ENCODE measurements at regions not wholly inside any gene's neighbourhood (a gene's known extent, or its start where the extent isn't known, plus 50 kb on each side); places are given as distances from the start of the nearest gene placed in this dataset.

DNA sequence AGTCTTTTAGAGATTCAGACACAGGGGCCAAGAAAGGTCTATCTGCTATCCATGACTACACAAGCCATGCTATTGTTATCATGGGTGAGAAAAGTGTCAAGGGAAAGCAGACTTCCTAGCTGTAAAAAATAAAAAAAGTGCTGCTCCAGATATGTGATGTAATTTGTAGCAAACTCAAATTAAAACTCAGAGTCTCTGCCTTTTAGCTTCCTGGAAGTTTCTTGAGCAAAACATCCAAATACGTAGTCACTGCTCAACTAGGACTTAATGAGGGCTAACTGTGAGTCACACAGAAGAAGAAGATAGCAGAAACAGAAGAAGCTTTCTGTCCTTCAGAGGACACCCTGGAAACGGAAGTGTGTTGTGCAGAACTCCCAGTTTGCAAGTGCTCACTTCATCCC lies 393.4 kb upstream of the NR2F2 start:
- Histone ChIP-seq H3K56ac (replicated peaks; ENCODE audit: insufficient read length, low read depth, low read length) (no peak overlapping the region), H2BK12ac (ENCODE audit: low read depth, low read length) (no peak overlapping the region), H2BK15ac (ENCODE audit: low read length) (no peak overlapping the region), H3K4me2 (ENCODE audit: insufficient read depth in 1 of 2, low read depth in 2 of 2, low read length in 2 of 2) (no peak overlapping the region), H2BK20ac (ENCODE audit: low read length) (no peak overlapping the region), H3K23ac (ENCODE audit: insufficient read length) (no peak overlapping the region), H3K79me2 (ENCODE audit: control insufficient read depth in 1 of 2, insufficient read depth in 2 of 2, low read length in 2 of 2) (no peaks in the 10 kb centered on the region), H3K23me2 (ENCODE audit: low read depth, low read length) (no peaks in the 10 kb centered on the region), H2BK120ac (replicated peaks; ENCODE audit: low read depth, low read length) (no peak overlapping the region), H4K5ac (ENCODE audit: insufficient read length, low read depth, low read length) (no peak overlapping the region), H3K4ac (replicated peaks; ENCODE audit: insufficient read length, low read depth, low read length) (no peak overlapping the region), H4K8ac (ENCODE audit: extremely low read depth, insufficient read depth, low read length) (no peak overlapping the region), H3K9me3 (ENCODE audit: insufficient read depth in 2 of 2, low read depth in 1 of 2, low read length in 1 of 2) (no peaks in the 10 kb centered on the region), H2AK5ac (ENCODE audit: low read depth, low read length) (no peak overlapping the region), H2BK5ac (ENCODE audit: low read depth, low read length) (no peak overlapping the region), H3K9ac (replicated peaks in 1 of 4; ENCODE audit: extremely low read depth in 1 of 4, low read depth in 3 of 4, low read length in 3 of 4) (no peak overlapping the region), H4K91ac (replicated peaks; ENCODE audit: insufficient read length, low read length) (no peak overlapping the region), H3K79me1 (ENCODE audit: low read depth, low read length) (no peaks in the 10 kb centered on the region), H3K4me1 (replicated peaks in 1 of 4; ENCODE audit: control insufficient read depth in 3 of 4, insufficient read depth in 4 of 4, low read length in 3 of 4) (no peaks in the 10 kb centered on the region), H3K18ac (ENCODE audit: extremely low read depth, low read length) (no peak overlapping the region), H3K27ac (ENCODE audit: low read depth, low read length) (no peak overlapping the region), H2AFZ (ENCODE audit: low read length) (no peak overlapping the region), H3K14ac (ENCODE audit: insufficient read length) (no peak overlapping the region), H4K20me1 (replicated peaks in 1 of 2; ENCODE audit: control insufficient read depth in 1 of 2, insufficient read depth in 2 of 2, low read length in 2 of 2) (no peaks in the 10 kb centered on the region), H3K27me3 (replicated peaks in 1 of 4; ENCODE audit: control insufficient read depth in 3 of 4, extremely low read depth in 1 of 4, insufficient read depth in 3 of 4, low read length in 3 of 4) (no peaks in the 10 kb centered on the region), H3K4me3 (ENCODE audit: extremely low read depth in 1 of 4, insufficient read depth in 2 of 4, low read depth in 3 of 4, low read length in 4 of 4) (no peak overlapping the region), H3K36me3 (ENCODE audit: control insufficient read depth in 2 of 4, insufficient read depth in 4 of 4, low read length in 3 of 4) (no peaks in the 10 kb centered on the region)
- ChIA-PET CTCF (ENCODE audit: partially characterized antibody) (interaction anchor here (1.6 kb wide), 1 partner anchor 10 kb away, joined by 3 read pairs; no protein-coding TSS in a partner anchor), POLR2A (ENCODE audit: partially characterized antibody) (no interaction called here)
- no peak for DNase-seq (ENCODE audit: low read depth in 1 of 2, low spot score in 2 of 2)
- no peak for FAIRE-seq
- WGBS, 2 experiments (ENCODE audit: extremely low coverage in 1 of 2, insufficient coverage in 1 of 2, insufficient read length in 1 of 2, insufficient replicate concordance in 2 of 2, low coverage in 1 of 2, low lambda C conversion rate in 2 of 2, missing lambda C conversion rate in 1 of 2) = 96% methylated on average over 2 of the region's 2 CpGs; no CpG with 5 or more reads in 1 of the 2 experiments
- TF ChIP-seq CTCF (IDR thresholded peaks at IDR 0.05; ENCODE audit: control extremely low read depth in 1 of 3, insufficient read depth in 1 of 3, low read depth in 1 of 3, low read length in 3 of 3) (no peak), CHD1 (IDR thresholded peaks at IDR 0.05; ENCODE audit: low read depth, low read length) (no peak), HDAC6 (IDR thresholded peaks at IDR 0.05; ENCODE audit: low read depth, low read length) (no peak), JUN (IDR thresholded peaks at IDR 0.05; ENCODE audit: low read depth, low read length) (no peak), SP1 (IDR thresholded peaks at IDR 0.05; ENCODE audit: low read depth, low read length) (no peak), KDM1A (IDR thresholded peaks at IDR 0.05; ENCODE audit: borderline replicate concordance, low read length) (no peak), SIRT6 (IDR thresholded peaks at IDR 0.05; ENCODE audit: low read length) (no peak)

Data from H1 (cell line).